Activated B cell treated with CpG ODN at 0.5 μM for 24 hours (primary cell): ENCODE measurements at regions not wholly inside any gene's neighbourhood (a gene's known extent, or its start where the extent isn't known, plus 50 kb on each side); places are given as distances from the start of the nearest gene placed in this dataset.
"Not testable (repeated sequence)": the region's sequence is repeated elsewhere in the genome, so short reads cannot be mapped to it uniquely, and the experiment has no call there.

ENCODE experiments used
- ATAC-seq: fragments of 200-7000 bp; cut with Tn5 transposase; one replicate; pipeline ENCODE4 v1.10.0; 2021; ENCODE audit warnings: low read depth, mild to moderate bottlenecking, moderate library complexity
- CTCF ChIA-PET: fragments of 350-600 bp; sonication (Branson Sonifier 250); formaldehyde crosslinking; loops from one replicate; lab custom pipeline; 2021; ENCODE audit warnings: antibody characterized with exemption; lab: Charles Lee
- POLR2A ChIA-PET: fragments of 350-600 bp; sonication (Branson Sonifier 250); formaldehyde crosslinking; loops from one replicate; lab custom pipeline; 2021; ENCODE audit warnings: antibody characterized with exemption; lab: Charles Lee
- DNase-seq: peaks from one replicate; pipeline ENCODE4 v3.0.0; 2022
- H3K27ac Mint-ChIP-seq: one replicate; pipeline ENCODE4 v1.8.0; 2020; ENCODE audit warnings: mixed read lengths
- H3K27me3 Mint-ChIP-seq: one replicate; pipeline ENCODE4 v1.8.0; 2021; ENCODE audit warnings: mixed read lengths
- H3K36me3 Mint-ChIP-seq: one replicate; pipeline ENCODE4 v1.8.0; 2021; ENCODE audit warnings: low read depth, mixed read lengths
- H3K4me1 Mint-ChIP-seq: one replicate; pipeline ENCODE4 v1.8.0; 2021; ENCODE audit warnings: mixed read lengths
- H3K4me3 Mint-ChIP-seq: one replicate; pipeline ENCODE4 v1.8.0; 2020; ENCODE audit warnings: mild to moderate bottlenecking, mixed read lengths
- H3K9me3 Mint-ChIP-seq: one replicate; pipeline ENCODE4 v1.8.0; 2020; ENCODE audit warnings: mixed read lengths
- intact Hi-C: fragments of 100-400 bp; cut with micrococcal nuclease; formaldehyde crosslinking; loops from one replicate; pipeline ENCODE4 v1.15.1; 2024
- TF ChIP-seq, protein P1 (sequence below): fragments of 200-600 bp; IDR thresholded peaks from one replicate; pipeline ENCODE4 v1.8.0; 2022; ENCODE audit warnings: antibody characterized with exemption, mild to moderate bottlenecking

GRCh38 chr4:20075248-20075871 lies 176.3 kb upstream of the SLIT2 start:
- ChIA-PET CTCF (no interaction called here), POLR2A (no interaction called here)
- Mint-ChIP-seq H3K36me3 (no peaks in the 10 kb centered on the region), H3K27ac (no peak overlapping the region), H3K4me3 (no peak overlapping the region), H3K9me3 (peaks cover 2% of the 10 kb centered on the region), H3K4me1 (no peaks in the 10 kb centered on the region), H3K27me3 (no peaks in the 10 kb centered on the region)
- intact Hi-C loops: no loop called here
- ATAC-seq: no peak
- TF ChIP-seq, protein P1, sequence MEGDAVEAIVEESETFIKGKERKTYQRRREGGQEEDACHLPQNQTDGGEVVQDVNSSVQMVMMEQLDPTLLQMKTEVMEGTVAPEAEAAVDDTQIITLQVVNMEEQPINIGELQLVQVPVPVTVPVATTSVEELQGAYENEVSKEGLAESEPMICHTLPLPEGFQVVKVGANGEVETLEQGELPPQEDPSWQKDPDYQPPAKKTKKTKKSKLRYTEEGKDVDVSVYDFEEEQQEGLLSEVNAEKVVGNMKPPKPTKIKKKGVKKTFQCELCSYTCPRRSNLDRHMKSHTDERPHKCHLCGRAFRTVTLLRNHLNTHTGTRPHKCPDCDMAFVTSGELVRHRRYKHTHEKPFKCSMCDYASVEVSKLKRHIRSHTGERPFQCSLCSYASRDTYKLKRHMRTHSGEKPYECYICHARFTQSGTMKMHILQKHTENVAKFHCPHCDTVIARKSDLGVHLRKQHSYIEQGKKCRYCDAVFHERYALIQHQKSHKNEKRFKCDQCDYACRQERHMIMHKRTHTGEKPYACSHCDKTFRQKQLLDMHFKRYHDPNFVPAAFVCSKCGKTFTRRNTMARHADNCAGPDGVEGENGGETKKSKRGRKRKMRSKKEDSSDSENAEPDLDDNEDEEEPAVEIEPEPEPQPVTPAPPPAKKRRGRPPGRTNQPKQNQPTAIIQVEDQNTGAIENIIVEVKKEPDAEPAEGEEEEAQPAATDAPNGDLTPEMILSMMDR: no peak
- no peak for DNase-seq

- DNase-seq: no peak
- ChIA-PET POLR2A (no interaction called here), CTCF (no interaction called here)
- H3K4me1 Mint-ChIP-seq: no peaks in the 10 kb centered on the region
- no peaks in the 10 kb centered on the region for H3K36me3 Mint-ChIP-seq
- intact Hi-C loops: no loop called here
- H3K4me3 Mint-ChIP-seq: no peak overlapping the region
- no peaks in the 10 kb centered on the region for H3K27me3 Mint-ChIP-seq
- no peak for ATAC-seq
- no peak overlapping the region for H3K27ac Mint-ChIP-seq
- peaks cover 2% of the 10 kb centered on the region for H3K9me3 Mint-ChIP-seq
- TF ChIP-seq, protein P1: no peak
These were observed 177.3 kb upstream of the SLIT2 start for GRCh38 chr4:20074450-20074849.

GRCh38 chr4:20065952-20066351 lies 185.8 kb upstream of the SLIT2 start:
- no peak for DNase-seq
- Mint-ChIP-seq H3K27ac (no peak overlapping the region), H3K27me3 (no peaks in the 10 kb centered on the region), H3K36me3 (no peaks in the 10 kb centered on the region), H3K9me3 (peaks cover 2% of the 10 kb centered on the region), H3K4me3 (no peak overlapping the region), H3K4me1 (no peaks in the 10 kb centered on the region)
- ATAC-seq: no peak
- ChIA-PET CTCF (no interaction called here), POLR2A (no interaction called here)
- TF ChIP-seq, protein P1: no peak
- intact Hi-C loops: no loop called here

- CTCF ChIA-PET, H3K27ac Mint-ChIP-seq, POLR2A ChIA-PET, DNase-seq, intact Hi-C loops, H3K4me1 Mint-ChIP-seq, ATAC-seq, H3K36me3 Mint-ChIP-seq, H3K9me3 Mint-ChIP-seq, H3K4me3 Mint-ChIP-seq, H3K27me3 Mint-ChIP-seq: not testable (repeated sequence)
These were observed 188.8 kb upstream of the SLIT2 start for GRCh38 chr4:20062857-20063256.

GRCh38 chr4:20062054-20062453 lies 189.7 kb upstream of the SLIT2 start:
- no peak overlapping the region for H3K27ac Mint-ChIP-seq
- H3K4me1 Mint-ChIP-seq: no peaks in the 10 kb centered on the region
- TF ChIP-seq, protein P1: no peak
- peaks cover 7% of the 10 kb centered on the region for H3K9me3 Mint-ChIP-seq
- DNase-seq (no peak), ATAC-seq (no peak)
- intact Hi-C loops: no loop called here
- H3K27me3 Mint-ChIP-seq: no peaks in the 10 kb centered on the region
- CTCF ChIA-PET: no interaction called here
- no peak overlapping the region for H3K4me3 Mint-ChIP-seq
- POLR2A ChIA-PET: no interaction called here
- H3K36me3 Mint-ChIP-seq: no peaks in the 10 kb centered on the region

- H3K9me3 Mint-ChIP-seq: peaks cover 3% of the 10 kb centered on the region
- no peaks in the 10 kb centered on the region for H3K4me1 Mint-ChIP-seq
These were observed 200.9 kb upstream of the SLIT2 start for GRCh38 chr4:20050768-20051167.

More at GRCh38 chr4:20050768-20051167, 200.9 kb upstream of the SLIT2 start:
- H3K36me3 Mint-ChIP-seq: no peaks in the 10 kb centered on the region
- TF ChIP-seq, protein P1: no peak
- no peaks in the 10 kb centered on the region for H3K27me3 Mint-ChIP-seq
- CTCF ChIA-PET: no interaction called here
- intact Hi-C loops: no loop called here
- no peak overlapping the region for H3K27ac Mint-ChIP-seq
- ATAC-seq: no peak
- POLR2A ChIA-PET: no interaction called here
- no peak overlapping the region for H3K4me3 Mint-ChIP-seq
- DNase-seq: no peak
